ENCODE measurements at regions not wholly inside any gene's neighbourhood (a gene's known extent, or its start where the extent isn't known, plus 50 kb on each side); places are given as distances from the start of the nearest gene placed in this dataset.

- no peak for ATAC-seq
- H3K4me3 Mint-ChIP-seq: no peak overlapping the region
- no peak for DNase-seq
- no peaks in the 10 kb centered on the region for H3K4me1 Mint-ChIP-seq
- intact Hi-C loops (cut with DNase I, micrococcal nuclease): no loop called here
- no peaks in the 10 kb centered on the region for H3K27me3 Mint-ChIP-seq
- ChIA-PET CTCF (no interaction called here), POLR2A (no interaction called here)
- no peaks in the 10 kb centered on the region for H3K36me3 Mint-ChIP-seq (ENCODE audit: low read depth)
- H3K9me3 Mint-ChIP-seq (ENCODE audit: low read depth): no peaks in the 10 kb centered on the region
- no peak overlapping the region for H3K27ac Mint-ChIP-seq
Measured at GRCh38 chr18:56172527-56172926, 465.9 kb downstream of the TXNL1 start.

- ATAC-seq: no peak
- ChIA-PET CTCF (no interaction called here), POLR2A (no interaction called here)
- Mint-ChIP-seq H3K27ac (no peak overlapping the region), H3K4me3 (no peak overlapping the region), H3K9me3 (ENCODE audit: low read depth) (no peaks in the 10 kb centered on the region), H3K36me3 (ENCODE audit: low read depth) (no peaks in the 10 kb centered on the region), H3K27me3 (no peaks in the 10 kb centered on the region), H3K4me1 (no peaks in the 10 kb centered on the region)
- intact Hi-C loops (cut with DNase I, micrococcal nuclease): no loop called here
- DNase-seq: no peak
Measured at GRCh38 chr18:56171848-56172247, 466.5 kb downstream of the TXNL1 start.

GRCh38 chr18:56168049-56168781 lies 470.2 kb downstream of the TXNL1 start:
- no peaks in the 10 kb centered on the region for H3K9me3 Mint-ChIP-seq (ENCODE audit: low read depth)
- H3K27me3 Mint-ChIP-seq: no peaks in the 10 kb centered on the region
- H3K4me3 Mint-ChIP-seq: no peak overlapping the region
- no peaks in the 10 kb centered on the region for H3K36me3 Mint-ChIP-seq (ENCODE audit: low read depth)
- DNase-seq (no peak), ATAC-seq (no peak)
- ChIA-PET CTCF (interaction anchor here (1.0 kb wide), 1 partner anchor 49 kb away, joined by 3 read pairs; no protein-coding TSS in a partner anchor), POLR2A (interaction anchor here (0.6 kb wide), 1 partner anchor 423 kb away, joined by 3 read pairs; no protein-coding TSS in a partner anchor)
- no peaks in the 10 kb centered on the region for H3K4me1 Mint-ChIP-seq
- intact Hi-C loops (cut with DNase I, micrococcal nuclease): no loop called here
- no peak overlapping the region for H3K27ac Mint-ChIP-seq

- Mint-ChIP-seq H3K4me1 (no peaks in the 10 kb centered on the region), H3K9me3 (ENCODE audit: low read depth) (no peaks in the 10 kb centered on the region), H3K4me3 (no peak overlapping the region), H3K36me3 (ENCODE audit: low read depth) (no peaks in the 10 kb centered on the region), H3K27me3 (no peaks in the 10 kb centered on the region), H3K27ac (no peak overlapping the region)
- intact Hi-C loops (cut with DNase I, micrococcal nuclease): no loop called here
- ChIA-PET POLR2A (no interaction called here), CTCF (interaction anchor here (1.2 kb wide), 1 partner anchor 9 kb away, joined by 3 read pairs; no protein-coding TSS in a partner anchor)
- DNase-seq (no peak), ATAC-seq (no peak)
Measured at GRCh38 chr18:56167366-56167765, 471.0 kb downstream of the TXNL1 start.

GRCh38 chr18:56166914-56167313 lies 471.5 kb downstream of the TXNL1 start:
- POLR2A ChIA-PET: no interaction called here
- H3K9me3 Mint-ChIP-seq (ENCODE audit: low read depth): no peaks in the 10 kb centered on the region
- ATAC-seq: no peak
- intact Hi-C loops (cut with DNase I, micrococcal nuclease): no loop called here
- H3K4me1 Mint-ChIP-seq: no peaks in the 10 kb centered on the region
- H3K27ac Mint-ChIP-seq: no peak overlapping the region
- H3K27me3 Mint-ChIP-seq: no peaks in the 10 kb centered on the region
- CTCF ChIA-PET: interaction anchor here (1.2 kb wide), 1 partner anchor 10 kb away, joined by 3 read pairs; no protein-coding TSS in a partner anchor
- H3K36me3 Mint-ChIP-seq (ENCODE audit: low read depth): no peaks in the 10 kb centered on the region
- no peak for DNase-seq
- H3K4me3 Mint-ChIP-seq: no peak overlapping the region

GRCh38 chr18:56165601-56166355 lies 472.6 kb downstream of the TXNL1 start:
- DNase-seq (no peak), ATAC-seq (no peak)
- ChIA-PET CTCF (no interaction called here), POLR2A (no interaction called here)
- no peaks in the 10 kb centered on the region for H3K9me3 Mint-ChIP-seq (ENCODE audit: low read depth)
- H3K4me1 Mint-ChIP-seq: no peaks in the 10 kb centered on the region
- intact Hi-C loops (cut with DNase I, micrococcal nuclease): no loop called here
- H3K27me3 Mint-ChIP-seq: no peaks in the 10 kb centered on the region
- H3K4me3 Mint-ChIP-seq: no peak overlapping the region
- no peak overlapping the region for H3K27ac Mint-ChIP-seq
- H3K36me3 Mint-ChIP-seq (ENCODE audit: low read depth): no peaks in the 10 kb centered on the region

- intact Hi-C loops (cut with DNase I, micrococcal nuclease): no loop called here
- CTCF ChIA-PET: interaction anchor here (0.9 kb wide), 1 partner anchor 23 kb away, joined by 4 read pairs; no protein-coding TSS in a partner anchor
Measured at GRCh38 chr18:56162311-56163265, 475.8 kb downstream of the TXNL1 start.

GRCh38 chr18:56161566-56162260 lies 476.7 kb downstream of the TXNL1 start:
- POLR2A ChIA-PET: no interaction called here
- no peak overlapping the region for H3K4me3 Mint-ChIP-seq
- no peak overlapping the region for H3K27ac Mint-ChIP-seq
- ATAC-seq (no peak), DNase-seq (no peak)
- CTCF ChIA-PET: no interaction called here
- no peaks in the 10 kb centered on the region for H3K9me3 Mint-ChIP-seq (ENCODE audit: low read depth)
- H3K36me3 Mint-ChIP-seq (ENCODE audit: low read depth): no peaks in the 10 kb centered on the region
- intact Hi-C loops (cut with DNase I, micrococcal nuclease): no loop called here
- no peaks in the 10 kb centered on the region for H3K4me1 Mint-ChIP-seq
- no peaks in the 10 kb centered on the region for H3K27me3 Mint-ChIP-seq

More at GRCh38 chr18:56162311-56163265, 475.8 kb downstream of the TXNL1 start:
- Mint-ChIP-seq H3K36me3 (ENCODE audit: low read depth) (no peaks in the 10 kb centered on the region), H3K27ac (no peak overlapping the region), H3K9me3 (ENCODE audit: low read depth) (no peaks in the 10 kb centered on the region), H3K4me1 (no peaks in the 10 kb centered on the region), H3K27me3 (no peaks in the 10 kb centered on the region), H3K4me3 (no peak overlapping the region)
- no peak for ATAC-seq
- POLR2A ChIA-PET: no interaction called here
- DNase-seq: no peak

GRCh38 chr18:56158676-56159075 lies 479.7 kb downstream of the TXNL1 start:
- DNase-seq (no peak), ATAC-seq (no peak)
- no peak overlapping the region for H3K27ac Mint-ChIP-seq
- H3K27me3 Mint-ChIP-seq: no peaks in the 10 kb centered on the region
- ChIA-PET CTCF (no interaction called here), POLR2A (no interaction called here)
- H3K4me1 Mint-ChIP-seq: no peaks in the 10 kb centered on the region
- intact Hi-C loops (cut with DNase I, micrococcal nuclease): no loop called here
- H3K36me3 Mint-ChIP-seq (ENCODE audit: low read depth): no peaks in the 10 kb centered on the region
- peaks cover 4% of the 10 kb centered on the region for H3K9me3 Mint-ChIP-seq (ENCODE audit: low read depth)
- H3K4me3 Mint-ChIP-seq: no peak overlapping the region

- no peak for ATAC-seq
- Mint-ChIP-seq H3K4me3 (no peak overlapping the region), H3K27ac (no peak overlapping the region), H3K9me3 (ENCODE audit: low read depth) (peaks cover 5% of the 10 kb centered on the region), H3K36me3 (ENCODE audit: low read depth) (no peaks in the 10 kb centered on the region), H3K27me3 (peaks cover 2% of the 10 kb centered on the region), H3K4me1 (no peaks in the 10 kb centered on the region)
- CTCF ChIA-PET: no interaction called here
- DNase-seq: no peak
- intact Hi-C loops (cut with DNase I, micrococcal nuclease): no loop called here
- POLR2A ChIA-PET: no interaction called here
Measured at GRCh38 chr18:56157541-56157940, 480.9 kb downstream of the TXNL1 start.

Data from activated CD4-positive, alpha-beta T cell treated with anti-CD3 and anti-CD28 coated beads for 36 hours (primary cell).